Ovary (tissue), 3 donors: ENCODE measurements at regions not wholly inside any gene's neighbourhood (a gene's known extent, or its start where the extent isn't known, plus 50 kb on each side); places are given as distances from the start of the nearest gene placed in this dataset.

Source experiments
- POLR2A ChIP-seq: fragments of 450-650 bp; IDR thresholded peaks from one replicate; pipeline ENCODE4 v1.6.1; 2017; ENCODE audit warnings: antibody characterized with exemption, mild to moderate bottlenecking, moderate library complexity
- TF ChIP-seq, protein P1 (sequence below), 3 donors: fragments of 450-650 bp in 2 of 3; fragments of 200-600 bp in 1 of 3; IDR thresholded peaks; one replicate each; pipeline versions ENCODE4 v1.5.1 to v1.8.0; 2016 to 2022; ENCODE audit warnings: antibody characterized with exemption in 3 of 3, mild to moderate bottlenecking in 1 of 3
- donor health status: DM: no; HTN: no; CAD: no.

DNA sequence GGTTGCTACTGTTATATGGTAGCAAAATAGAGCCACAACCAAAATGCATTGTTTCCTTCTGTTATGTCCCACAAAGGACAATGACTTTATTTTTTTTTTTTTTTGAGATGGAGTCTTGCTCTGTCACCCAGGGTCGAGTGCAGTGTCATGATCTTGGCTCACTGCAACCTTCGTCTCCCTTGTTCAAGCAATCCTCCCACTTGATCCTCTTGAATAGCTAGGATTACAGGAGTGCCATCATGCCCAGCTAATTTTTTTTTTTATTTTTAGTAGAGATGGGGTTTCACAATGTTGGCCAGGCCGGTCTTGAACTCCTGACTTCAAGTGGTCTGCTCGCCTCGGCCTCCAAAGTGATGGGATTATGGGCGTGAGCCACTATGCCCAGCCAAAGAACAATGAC, 527.7 kb upstream of the SGCD start:
- TF ChIP-seq POLR2A, result no peak
- TF ChIP-seq, protein P1, sequence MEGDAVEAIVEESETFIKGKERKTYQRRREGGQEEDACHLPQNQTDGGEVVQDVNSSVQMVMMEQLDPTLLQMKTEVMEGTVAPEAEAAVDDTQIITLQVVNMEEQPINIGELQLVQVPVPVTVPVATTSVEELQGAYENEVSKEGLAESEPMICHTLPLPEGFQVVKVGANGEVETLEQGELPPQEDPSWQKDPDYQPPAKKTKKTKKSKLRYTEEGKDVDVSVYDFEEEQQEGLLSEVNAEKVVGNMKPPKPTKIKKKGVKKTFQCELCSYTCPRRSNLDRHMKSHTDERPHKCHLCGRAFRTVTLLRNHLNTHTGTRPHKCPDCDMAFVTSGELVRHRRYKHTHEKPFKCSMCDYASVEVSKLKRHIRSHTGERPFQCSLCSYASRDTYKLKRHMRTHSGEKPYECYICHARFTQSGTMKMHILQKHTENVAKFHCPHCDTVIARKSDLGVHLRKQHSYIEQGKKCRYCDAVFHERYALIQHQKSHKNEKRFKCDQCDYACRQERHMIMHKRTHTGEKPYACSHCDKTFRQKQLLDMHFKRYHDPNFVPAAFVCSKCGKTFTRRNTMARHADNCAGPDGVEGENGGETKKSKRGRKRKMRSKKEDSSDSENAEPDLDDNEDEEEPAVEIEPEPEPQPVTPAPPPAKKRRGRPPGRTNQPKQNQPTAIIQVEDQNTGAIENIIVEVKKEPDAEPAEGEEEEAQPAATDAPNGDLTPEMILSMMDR (IDR thresholded peaks at IDR 0.05), result no peak
